ENCODE measurements at regions not wholly inside any gene's neighbourhood (a gene's known extent, or its start where the extent isn't known, plus 50 kb on each side); places are given as distances from the start of the nearest gene placed in this dataset.

DNA sequence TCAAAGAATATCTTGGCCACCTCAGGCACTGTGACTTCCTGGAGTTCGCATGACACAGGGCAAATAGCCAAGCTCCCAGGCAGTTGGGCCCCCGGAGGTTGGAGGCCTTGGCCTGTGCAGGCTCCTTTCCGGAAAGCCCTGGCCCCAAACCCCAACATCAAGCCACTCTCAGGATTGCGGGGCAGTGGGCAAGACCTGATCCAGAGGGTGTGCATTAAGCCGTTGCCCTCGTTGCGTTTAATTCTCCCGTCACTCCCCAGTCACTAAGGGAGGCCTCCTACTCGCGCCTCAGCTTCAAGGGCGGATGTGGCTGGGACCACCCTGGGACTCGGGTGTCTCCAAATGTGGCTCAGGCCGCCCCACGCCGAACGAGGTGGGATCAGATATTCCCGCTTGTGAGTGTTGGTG is 60.1 kb downstream of the TMEM174 start:
- H3K27ac Mint-ChIP-seq (ENCODE audit: low read depth, unreplicated experiment): no peak overlapping the region
- H3K4me3 Mint-ChIP-seq (ENCODE audit: unreplicated experiment): no peak overlapping the region
- no peak for DNase-seq (ENCODE audit: unreplicated experiment)
- intact Hi-C loops (cut with micrococcal nuclease): no loop called here
- no TSS peak for BruUV-seq (replicated peaks)
- ChIA-PET CTCF (interaction anchor here (0.6 to 0.7 kb wide), 2 partner anchors 11 to 563 kb away, joined by 3 read pairs; no protein-coding TSS in a partner anchor), POLR2A (no interaction called here)
- TF ChIP-seq, protein P1, sequence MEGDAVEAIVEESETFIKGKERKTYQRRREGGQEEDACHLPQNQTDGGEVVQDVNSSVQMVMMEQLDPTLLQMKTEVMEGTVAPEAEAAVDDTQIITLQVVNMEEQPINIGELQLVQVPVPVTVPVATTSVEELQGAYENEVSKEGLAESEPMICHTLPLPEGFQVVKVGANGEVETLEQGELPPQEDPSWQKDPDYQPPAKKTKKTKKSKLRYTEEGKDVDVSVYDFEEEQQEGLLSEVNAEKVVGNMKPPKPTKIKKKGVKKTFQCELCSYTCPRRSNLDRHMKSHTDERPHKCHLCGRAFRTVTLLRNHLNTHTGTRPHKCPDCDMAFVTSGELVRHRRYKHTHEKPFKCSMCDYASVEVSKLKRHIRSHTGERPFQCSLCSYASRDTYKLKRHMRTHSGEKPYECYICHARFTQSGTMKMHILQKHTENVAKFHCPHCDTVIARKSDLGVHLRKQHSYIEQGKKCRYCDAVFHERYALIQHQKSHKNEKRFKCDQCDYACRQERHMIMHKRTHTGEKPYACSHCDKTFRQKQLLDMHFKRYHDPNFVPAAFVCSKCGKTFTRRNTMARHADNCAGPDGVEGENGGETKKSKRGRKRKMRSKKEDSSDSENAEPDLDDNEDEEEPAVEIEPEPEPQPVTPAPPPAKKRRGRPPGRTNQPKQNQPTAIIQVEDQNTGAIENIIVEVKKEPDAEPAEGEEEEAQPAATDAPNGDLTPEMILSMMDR (IDR thresholded peaks at IDR 0.05; ENCODE audit: unreplicated experiment): no peak
- H3K9me3 Mint-ChIP-seq (ENCODE audit: unreplicated experiment): no peaks in the 10 kb centered on the region
- H3K36me3 Mint-ChIP-seq (ENCODE audit: insufficient read depth, unreplicated experiment): no peaks in the 10 kb centered on the region
- H3K27me3 Mint-ChIP-seq (ENCODE audit: insufficient read depth, unreplicated experiment): no peaks in the 10 kb centered on the region
- H3K4me1 Mint-ChIP-seq (ENCODE audit: insufficient read depth, unreplicated experiment): peaks cover 19% of the 10 kb centered on the region

DNA sequence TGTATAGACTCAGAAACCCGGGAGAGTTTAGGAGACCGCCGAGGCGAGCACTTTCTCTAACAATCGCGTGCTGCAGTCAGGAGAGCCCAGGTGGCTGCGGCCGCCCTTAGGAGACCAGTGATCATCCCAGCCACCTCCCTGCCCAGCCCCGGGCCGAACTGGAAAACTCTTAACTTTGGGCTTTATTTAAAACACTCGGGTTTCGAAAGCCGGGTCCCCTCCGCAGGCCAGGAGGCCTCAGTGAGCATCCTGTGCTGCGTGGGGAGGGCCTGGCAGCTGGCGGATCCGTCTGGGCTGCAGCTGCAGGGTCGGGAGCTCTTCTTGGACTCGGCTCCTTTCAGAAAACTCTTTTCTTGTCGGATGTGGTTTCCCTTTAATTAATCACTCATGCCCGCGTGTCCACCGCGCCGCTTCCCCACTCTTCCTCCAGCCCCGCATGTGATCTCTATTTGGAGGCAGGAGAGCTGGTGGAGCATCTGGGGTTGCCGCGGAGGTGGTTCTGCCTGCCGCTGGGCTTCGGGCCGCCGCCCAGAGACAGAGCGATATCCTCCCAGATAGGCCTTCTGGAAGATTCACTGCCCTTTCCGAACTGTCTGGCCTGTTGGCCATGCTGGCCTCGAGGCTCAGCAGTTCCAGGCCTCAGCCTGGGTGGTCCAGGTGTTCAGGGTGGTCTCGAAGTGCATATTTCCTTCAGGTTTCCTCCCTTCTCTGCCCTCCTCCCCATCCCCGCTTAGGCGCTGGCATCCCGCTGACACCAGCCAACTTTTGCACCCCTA is 59.5 kb downstream of the TMEM174 start:
- CTCF ChIA-PET: interaction anchor here (0.6 to 0.8 kb wide), 3 partner anchors 11 to 564 kb away, joined by 3 read pairs; no protein-coding TSS in a partner anchor

DNA sequence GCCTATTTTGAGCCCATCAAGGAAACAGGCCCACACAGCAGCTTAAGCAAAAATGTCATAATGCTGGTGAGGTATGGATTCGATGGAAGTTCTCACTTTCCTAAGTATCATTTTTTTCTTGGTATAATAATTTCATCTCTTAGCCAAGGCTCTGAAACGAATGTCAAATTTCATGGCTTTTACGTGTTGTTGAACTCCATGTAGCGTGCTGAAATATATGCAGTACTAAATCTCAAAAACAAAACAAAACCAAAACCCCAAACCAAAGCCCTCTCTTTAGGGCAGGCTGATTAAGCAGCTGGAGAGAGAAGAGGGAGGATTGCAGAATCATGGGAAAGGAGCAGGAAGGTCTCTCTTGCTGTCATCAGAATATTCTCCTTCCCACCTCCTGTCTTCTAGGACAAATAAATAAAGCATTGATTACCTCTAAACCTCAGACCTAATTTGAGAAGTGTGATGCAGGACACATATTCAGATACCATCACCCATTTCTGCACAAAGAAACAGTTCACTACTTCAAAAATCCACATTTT is 58.3 kb downstream of the TMEM174 start:
- no peaks in the 10 kb centered on the region for H3K27me3 Mint-ChIP-seq (ENCODE audit: insufficient read depth, unreplicated experiment)
- H3K36me3 Mint-ChIP-seq (ENCODE audit: insufficient read depth, unreplicated experiment): no peaks in the 10 kb centered on the region

More for the DNA sequence above, 59.5 kb downstream of the TMEM174 start:
- no peaks in the 10 kb centered on the region for H3K9me3 Mint-ChIP-seq (ENCODE audit: unreplicated experiment)
- TF ChIP-seq, protein P1 (IDR thresholded peaks at IDR 0.05; ENCODE audit: unreplicated experiment): no peak
- intact Hi-C loops (cut with micrococcal nuclease): no loop called here
- no peak overlapping the region for H3K4me3 Mint-ChIP-seq (ENCODE audit: unreplicated experiment)
- no TSS peak for BruUV-seq (replicated peaks)
- no peak overlapping the region for H3K27ac Mint-ChIP-seq (ENCODE audit: low read depth, unreplicated experiment)
- POLR2A ChIA-PET: no interaction called here
- no peak for DNase-seq (ENCODE audit: unreplicated experiment)
- no peaks in the 10 kb centered on the region for H3K36me3 Mint-ChIP-seq (ENCODE audit: insufficient read depth, unreplicated experiment)
- H3K4me1 Mint-ChIP-seq (ENCODE audit: insufficient read depth, unreplicated experiment): peaks cover 19% of the 10 kb centered on the region
- H3K27me3 Mint-ChIP-seq (ENCODE audit: insufficient read depth, unreplicated experiment): no peaks in the 10 kb centered on the region

More for the DNA sequence above, 58.3 kb downstream of the TMEM174 start:
- no TSS peak for BruUV-seq (replicated peaks)
- ChIA-PET POLR2A (interaction anchor here (0.6 kb wide), 1 partner anchor 213 kb away, joined by 3 read pairs; no protein-coding TSS in a partner anchor), CTCF (interaction anchor here (0.8 to 4.1 kb wide), 2 partner anchors 14 to 220 kb away, joined by 3 to 27 read pairs; no protein-coding TSS in a partner anchor)
- Mint-ChIP-seq H3K27ac (ENCODE audit: low read depth, unreplicated experiment) (no peak overlapping the region), H3K4me3 (ENCODE audit: unreplicated experiment) (no peak overlapping the region), H3K4me1 (ENCODE audit: insufficient read depth, unreplicated experiment) (peaks cover 12% of the 10 kb centered on the region), H3K9me3 (ENCODE audit: unreplicated experiment) (no peaks in the 10 kb centered on the region)
- intact Hi-C loops (cut with micrococcal nuclease): no loop called here
- TF ChIP-seq, protein P1 (IDR thresholded peaks at IDR 0.05; ENCODE audit: unreplicated experiment): no peak
- DNase-seq (ENCODE audit: unreplicated experiment): no peak
